GM18909 (cell line): ENCODE measurements at regions not wholly inside any gene's neighbourhood (a gene's known extent, or its start where the extent isn't known, plus 50 kb on each side); places are given as distances from the start of the nearest gene placed in this dataset.

ENCODE experiments used
- ATAC-seq: cut with Tn5 transposase; IDR thresholded peaks from one replicate; pipeline ENCODE4 v1.9.1; 2021; ENCODE audit warnings: mild to moderate bottlenecking; ENCODE audit not compliant: unreplicated experiment, poor library complexity

DNA sequence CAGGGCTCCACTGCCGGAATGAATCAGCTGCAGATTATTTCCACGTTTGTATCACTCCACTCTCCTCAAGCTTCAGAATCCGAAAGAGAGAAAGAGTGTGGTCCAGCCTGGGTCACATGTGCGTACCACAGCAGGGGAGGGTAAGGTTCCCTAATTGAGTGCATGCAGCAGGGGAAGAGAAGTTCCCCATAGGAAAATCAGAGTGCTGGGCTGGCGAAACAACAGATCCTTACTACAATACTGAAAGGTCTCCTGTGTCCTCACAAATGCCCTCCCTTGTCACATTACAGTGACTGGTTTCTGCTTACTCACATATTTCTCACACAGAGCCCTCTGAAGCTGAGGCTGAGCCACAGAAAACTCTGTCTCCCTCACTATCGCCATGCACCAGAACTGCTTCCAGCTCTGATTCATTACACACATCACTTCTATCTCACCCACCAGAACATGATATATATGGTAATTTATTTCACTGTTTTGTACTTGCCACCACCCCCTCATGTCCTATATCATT, 532.2 kb upstream of the TUSC1 start:
- no peak for ATAC-seq

DNA sequence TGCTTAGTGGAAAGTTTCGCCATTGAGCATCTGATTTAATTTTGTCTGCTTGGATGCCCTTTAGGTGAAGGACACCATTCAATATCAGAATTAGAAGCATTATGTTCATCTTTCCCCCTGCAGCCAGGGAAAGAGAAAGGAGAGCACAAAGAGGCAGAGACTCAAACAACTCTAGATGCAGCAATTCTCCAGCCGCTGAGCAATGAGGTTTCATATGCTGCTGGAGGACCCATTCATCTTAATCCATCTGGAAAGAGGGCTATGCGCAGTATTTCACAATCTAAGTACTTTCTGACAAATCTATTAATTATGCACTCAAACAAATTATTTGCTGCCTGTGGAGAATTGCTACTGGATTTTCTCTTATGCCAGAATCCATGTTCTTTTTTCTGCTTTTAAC, 527.0 kb upstream of the TUSC1 start:
- no peak for ATAC-seq

- no peak for ATAC-seq
Measured at GRCh38 chr9:26193237-26193636, 515.0 kb upstream of the TUSC1 start.

DNA sequence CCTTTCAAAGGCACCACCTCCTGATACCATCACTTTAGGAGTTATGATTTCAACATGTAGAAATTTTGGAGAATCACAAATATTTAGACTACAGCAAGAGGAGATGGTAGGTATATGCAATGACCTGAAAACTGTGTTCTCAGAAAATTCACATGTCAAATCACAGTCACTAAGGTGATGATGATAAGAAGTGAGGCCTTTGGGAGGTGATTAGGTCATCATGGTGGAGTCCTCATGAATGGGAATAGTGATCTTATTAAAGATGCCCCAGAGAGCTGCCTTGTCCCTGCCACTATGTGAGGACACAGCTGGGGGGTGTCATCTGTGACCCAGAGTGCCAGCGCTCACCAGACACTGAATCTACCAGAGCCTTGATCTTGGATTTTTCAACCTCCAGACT, 513.5 kb upstream of the TUSC1 start:
- ATAC-seq: no peak

DNA sequence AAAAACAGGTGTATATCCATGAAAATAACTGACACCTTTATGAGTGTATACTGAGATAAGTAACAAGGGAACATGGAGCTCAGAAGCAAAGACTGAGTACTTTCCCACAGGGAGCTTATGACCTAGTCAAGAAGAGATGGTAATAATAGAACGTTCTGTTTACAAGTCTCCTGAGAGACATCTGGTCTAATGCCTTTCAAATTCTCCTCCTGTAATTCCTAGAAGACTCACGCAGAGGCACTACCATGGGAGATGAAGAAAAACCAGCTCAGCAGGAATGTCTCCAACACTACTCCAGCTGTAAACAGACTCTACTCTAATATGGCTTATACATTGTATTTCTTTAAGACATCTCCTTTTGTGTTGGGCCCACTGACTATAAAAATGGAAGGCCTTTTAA, 503.6 kb upstream of the TUSC1 start:
- no peak for ATAC-seq

DNA sequence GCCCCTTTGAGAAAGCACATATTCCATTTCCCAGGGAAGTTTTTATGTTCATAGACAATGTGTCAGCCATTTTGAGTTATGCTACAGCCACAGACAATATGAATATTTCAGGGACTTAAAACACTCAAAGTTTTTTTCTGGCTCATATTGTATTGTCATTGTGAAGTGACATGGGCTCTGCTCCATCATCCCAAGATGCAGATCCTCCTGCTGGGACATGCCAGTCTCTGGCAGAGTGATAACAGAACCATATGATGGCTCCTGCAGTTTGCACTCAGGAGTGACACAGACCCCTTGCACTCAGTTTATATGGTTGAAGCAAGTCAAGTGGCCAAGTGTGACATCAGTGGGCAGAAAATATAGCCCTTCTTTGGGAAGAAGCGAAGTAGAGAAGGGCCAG, 498.4 kb upstream of the TUSC1 start:
- ATAC-seq: no peak

DNA sequence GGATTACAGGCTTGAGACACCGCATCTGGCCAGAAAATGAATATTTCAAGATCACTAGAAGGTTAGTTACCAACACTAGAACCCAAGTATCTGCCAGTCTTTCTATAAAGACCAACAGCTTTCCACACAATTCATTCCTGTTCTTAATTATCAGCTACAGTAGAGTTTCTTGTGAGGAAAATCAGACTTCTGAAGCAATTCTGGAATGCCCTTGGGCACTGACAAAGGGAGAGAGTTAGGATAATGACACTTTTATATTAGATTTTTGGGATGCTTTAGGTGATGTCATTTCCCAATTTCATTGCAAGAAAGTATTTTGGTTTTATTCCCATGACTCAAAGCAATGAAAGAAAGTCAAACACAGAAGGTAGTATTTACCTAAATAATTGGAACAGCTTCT, 497.0 kb upstream of the TUSC1 start:
- no peak for ATAC-seq

GRCh38 chr9:26172301-26172700, 494.1 kb upstream of the TUSC1 start:
- ATAC-seq: no peak

DNA sequence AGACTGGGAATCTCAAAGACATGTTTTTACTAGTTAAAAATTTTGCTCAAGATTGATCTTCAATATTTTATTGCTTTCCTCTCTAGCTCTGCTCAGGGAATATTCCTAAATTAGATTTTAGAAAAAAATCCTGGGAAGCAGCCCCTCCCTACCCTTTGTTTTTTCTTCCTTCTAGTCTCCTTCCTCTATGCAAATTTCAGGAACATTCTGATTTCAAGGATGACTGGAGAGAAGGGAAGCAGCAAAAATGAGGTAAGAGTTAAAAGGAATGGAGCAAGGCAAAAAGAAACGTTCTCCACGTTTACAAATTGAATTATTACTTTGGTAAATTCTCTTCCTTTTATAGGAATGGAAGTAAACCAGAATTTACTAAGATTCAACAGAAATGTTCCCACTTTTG, 493.4 kb upstream of the TUSC1 start:
- ATAC-seq: no peak

DNA sequence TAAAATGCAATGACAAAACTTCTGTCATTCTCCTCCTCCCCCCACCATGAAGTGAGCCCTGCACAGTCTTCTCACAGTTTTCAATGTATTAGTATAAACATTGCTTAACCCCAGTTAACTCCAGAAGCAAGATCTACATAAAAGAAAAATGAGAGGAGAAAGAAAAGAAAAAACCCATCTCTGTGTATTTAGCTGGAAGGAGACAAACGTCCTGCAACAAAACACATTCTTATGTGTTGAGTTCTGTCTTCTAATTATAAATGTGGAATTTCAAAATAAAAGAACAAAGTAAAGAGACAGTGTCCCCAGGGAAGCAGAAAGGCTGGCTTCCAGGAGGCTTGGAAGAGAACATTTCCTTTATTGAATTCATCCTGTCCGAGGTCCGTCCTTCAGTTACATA, 491.9 kb upstream of the TUSC1 start:
- ATAC-seq: no peak

GRCh38 chr9:26169708-26170107, 491.5 kb upstream of the TUSC1 start:
- ATAC-seq: no peak

DNA sequence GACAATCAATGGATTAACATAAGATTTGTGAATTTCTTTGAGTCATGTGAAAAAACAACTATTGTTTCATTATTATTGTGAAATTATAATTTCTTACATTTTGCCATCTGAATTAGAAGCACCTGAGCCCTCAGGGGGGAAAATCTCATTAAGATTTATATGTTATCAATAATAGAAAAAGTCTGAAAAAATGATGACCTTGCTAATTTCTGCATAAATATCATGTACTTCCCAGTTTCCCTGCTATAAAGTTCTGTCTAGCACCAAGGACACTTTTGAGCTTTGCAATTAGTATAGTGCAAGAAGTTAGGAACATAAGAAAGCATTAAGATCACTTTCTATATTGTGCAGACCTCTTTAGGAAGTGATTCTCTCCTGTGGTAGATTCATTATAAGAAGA, 488.3 kb upstream of the TUSC1 start:
- ATAC-seq: no peak

DNA sequence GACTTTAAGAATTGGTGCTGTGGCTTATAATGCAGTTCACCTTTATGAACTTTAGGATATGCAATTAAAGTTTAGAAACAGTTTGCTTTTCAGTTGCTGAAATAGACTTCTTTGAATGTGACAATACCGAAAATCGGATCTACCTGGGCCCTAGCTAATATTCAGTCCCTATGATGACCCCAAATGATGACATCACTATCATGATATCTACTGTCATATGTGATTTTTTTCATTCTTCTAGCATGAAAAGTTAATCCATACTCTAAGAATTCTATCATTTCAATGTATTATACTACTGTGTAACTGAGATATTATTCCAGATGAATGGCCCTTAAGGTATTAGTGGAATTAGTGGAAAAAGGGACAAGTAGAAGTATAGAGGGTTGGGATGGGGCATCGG, 487.2 kb upstream of the TUSC1 start:
- ATAC-seq: no peak

- ATAC-seq: no peak
Measured at GRCh38 chr9:26163931-26164330, 485.7 kb upstream of the TUSC1 start.

GRCh38 chr9:26159575-26160392, 481.5 kb upstream of the TUSC1 start:
- no peak for ATAC-seq

GRCh38 chr9:26158631-26159150, 480.4 kb upstream of the TUSC1 start:
- ATAC-seq: no peak

GRCh38 chr9:26157411-26157810, 479.2 kb upstream of the TUSC1 start:
- no peak for ATAC-seq

DNA sequence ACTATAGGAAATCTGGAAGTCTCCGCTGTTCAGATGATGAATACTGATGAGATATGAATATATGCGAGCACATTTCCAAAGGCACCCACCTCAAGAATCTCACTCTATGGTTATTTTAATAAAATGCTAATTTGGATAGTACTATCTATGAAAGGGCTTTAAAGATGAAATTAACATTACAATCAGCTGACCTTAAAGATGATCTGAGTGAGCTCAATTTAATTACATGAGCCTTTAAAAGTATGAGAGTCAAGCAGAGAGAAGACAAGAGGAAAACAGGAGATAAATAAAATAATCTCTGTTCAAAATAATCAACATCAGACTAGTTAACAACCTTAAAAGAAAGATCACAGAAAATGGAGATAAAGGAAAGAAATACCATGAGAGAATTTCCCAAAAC, 474.1 kb upstream of the TUSC1 start:
- no peak for ATAC-seq

- ATAC-seq: no peak
Measured at GRCh38 chr9:26148128-26148527, 469.9 kb upstream of the TUSC1 start.

DNA sequence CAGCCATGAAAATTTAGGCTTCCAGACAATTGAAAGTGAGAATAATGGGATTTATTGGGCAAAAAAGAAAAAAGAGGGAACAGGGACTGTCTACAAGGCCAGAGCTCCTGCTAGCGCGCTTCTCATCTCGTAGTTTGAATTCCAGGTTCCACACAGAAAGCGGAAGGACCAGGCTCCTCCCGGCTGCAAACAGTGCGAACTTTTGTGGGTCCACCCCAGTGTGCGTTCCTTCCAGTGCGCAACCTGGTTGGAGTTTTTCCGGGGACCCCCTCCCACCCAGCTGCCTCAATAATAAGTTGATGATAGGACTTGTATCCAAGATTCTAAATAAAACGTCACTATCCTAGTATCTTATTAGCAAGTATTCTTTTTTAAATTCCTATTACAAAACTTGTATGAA, 467.7 kb upstream of the TUSC1 start:
- no peak for ATAC-seq

GRCh38 chr9:26142631-26143030, 464.4 kb upstream of the TUSC1 start:
- no peak for ATAC-seq

GRCh38 chr9:26142201-26142600, 464.0 kb upstream of the TUSC1 start:
- ATAC-seq: no peak
